SK-N-DZ (cell line): ENCODE measurements at regions not wholly inside any gene's neighbourhood (a gene's known extent, or its start where the extent isn't known, plus 50 kb on each side); places are given as distances from the start of the nearest gene placed in this dataset.
A peak's percentile ranks its signal among the peaks of the same experiment; 100 is the strongest.
"Not testable (repeated sequence)": the region's sequence is repeated elsewhere in the genome, so short reads cannot be mapped to it uniquely, and the experiment has no call there.

ENCODE experiments used
- DNase-seq: peaks from one replicate; pipeline ENCODE4 v3.0.0-alpha.2; 2015; ENCODE audit warnings: low spot score

DNA sequence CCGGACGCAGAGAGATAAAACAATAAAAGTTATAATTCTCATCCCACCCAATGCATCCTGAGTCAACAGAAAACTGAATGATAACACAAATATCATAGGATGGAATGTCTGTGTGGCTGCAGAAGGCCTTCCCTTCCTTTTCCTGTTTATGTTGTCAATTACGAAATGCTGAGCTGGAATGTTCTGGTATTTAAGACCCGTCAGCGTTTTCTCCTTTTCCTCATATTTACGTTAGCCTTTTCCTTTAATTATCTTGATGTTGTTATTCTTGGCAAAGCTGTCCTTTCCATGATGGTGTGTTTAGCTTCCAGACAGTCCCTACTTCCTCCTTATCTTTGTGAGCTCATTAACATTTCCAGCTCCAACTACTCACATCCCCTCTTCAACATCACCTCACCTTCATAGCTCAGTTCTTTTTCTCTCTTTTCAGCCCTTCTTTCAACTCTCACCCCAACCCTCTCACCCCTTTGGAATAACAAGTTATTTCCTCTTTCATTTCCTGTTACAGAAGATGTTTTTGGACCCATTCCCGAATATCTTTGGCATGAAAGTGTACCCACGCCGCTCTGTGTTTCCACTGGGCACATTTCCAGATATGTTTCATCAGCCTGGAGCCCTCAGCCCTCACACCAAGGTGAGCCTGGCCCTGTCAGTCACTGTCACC, 221.6 kb downstream of the NR2F1-AS1 start:
- no peak for DNase-seq

DNA sequence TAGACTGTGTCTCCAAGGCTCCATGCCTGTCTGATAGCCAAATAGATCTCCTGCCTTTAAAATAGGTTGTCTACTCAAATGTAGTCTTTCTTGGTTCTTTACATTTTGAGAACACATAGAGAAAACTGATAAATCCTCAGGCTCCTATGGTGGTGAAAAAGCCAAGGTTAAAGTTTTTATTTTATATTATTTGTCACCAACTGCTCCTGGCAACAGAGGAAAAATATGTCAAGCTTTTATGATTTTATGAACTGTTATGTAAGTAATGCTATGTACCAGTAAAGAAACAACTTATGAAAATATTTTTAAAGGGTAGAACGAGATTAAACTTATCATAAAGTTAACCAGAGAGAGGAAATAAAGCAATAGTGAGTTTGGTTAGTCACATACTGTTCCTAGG, 222.8 kb downstream of the NR2F1-AS1 start:
- DNase-seq: no peak

DNA sequence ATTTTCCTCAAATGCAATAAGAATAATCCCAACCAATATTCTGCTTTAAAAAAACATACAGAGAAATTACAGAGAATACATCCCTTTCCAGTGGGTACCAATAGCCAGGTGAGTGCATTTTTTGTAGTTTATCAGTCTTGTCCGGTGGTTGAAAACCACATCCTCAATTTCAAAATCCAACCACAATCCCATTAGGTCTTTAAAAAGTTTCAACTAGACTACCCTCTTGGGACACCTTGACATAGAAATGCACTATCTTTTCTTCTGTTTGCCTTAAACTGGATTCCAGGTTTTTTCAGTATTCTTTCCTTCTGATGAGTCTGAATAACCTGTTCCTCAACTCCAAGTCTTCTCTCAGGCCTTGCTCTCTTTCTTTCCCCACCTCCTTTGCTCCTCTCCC, 223.3 kb downstream of the NR2F1-AS1 start:
- no peak for DNase-seq

DNA sequence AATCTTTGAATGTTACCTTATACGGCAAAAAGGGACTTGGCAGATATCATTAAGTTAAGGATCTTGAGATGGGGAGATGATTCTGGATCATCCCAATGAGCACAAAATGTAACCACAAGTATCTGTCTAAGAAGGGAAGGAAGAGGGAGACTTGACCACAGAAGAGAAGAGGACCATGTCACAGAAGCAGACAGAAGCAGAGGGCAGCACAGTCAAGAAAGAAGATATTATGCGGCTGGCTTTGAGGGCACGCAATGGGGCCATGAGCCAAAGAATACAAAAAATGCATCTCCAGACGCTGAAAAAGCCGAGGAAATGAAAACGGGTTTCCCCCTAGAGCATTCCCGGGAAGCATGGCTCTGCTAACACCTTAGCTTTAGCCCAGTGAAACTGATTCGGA, 225.3 kb downstream of the NR2F1-AS1 start:
- no peak for DNase-seq

DNA sequence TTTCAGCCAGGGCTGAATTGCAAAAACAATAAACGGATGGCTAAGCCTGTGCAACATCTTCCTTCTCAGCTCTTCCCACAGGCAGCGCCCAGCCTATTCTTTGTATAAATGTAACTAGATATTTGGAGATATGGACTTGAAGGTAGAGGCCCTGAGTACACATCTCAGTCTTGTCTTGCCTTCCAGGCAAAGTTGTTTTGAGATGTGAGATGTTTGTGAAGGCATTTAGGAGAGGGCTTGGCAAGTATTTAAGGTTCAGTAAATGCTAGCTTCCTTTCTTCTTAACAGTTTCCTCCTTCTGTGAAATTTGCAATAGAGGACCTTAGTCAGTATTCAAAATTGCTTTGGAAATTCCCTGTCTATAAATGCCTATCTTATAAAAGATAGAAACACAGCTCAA, 228.8 kb downstream of the NR2F1-AS1 start:
- no peak for DNase-seq

DNA sequence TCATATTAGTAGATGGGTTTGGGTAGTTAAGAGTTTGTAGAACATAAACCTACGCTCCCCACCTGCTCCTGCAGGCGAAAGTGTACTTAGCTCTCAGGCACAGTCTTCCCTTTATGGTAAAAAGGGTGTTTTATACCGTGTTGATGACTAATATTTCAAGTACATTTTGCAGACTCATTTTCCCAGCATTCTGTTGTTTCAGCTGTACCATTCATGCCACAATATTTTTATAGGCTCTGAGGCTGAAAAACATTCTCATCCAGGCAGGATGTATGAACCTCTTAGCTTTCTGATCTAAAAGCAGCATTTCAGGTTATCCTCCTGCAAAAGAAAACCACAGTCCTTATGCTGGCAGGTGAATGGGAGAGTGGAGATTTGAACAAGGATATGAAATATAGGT, 231.4 kb downstream of the NR2F1-AS1 start:
- DNase-seq: no peak

DNA sequence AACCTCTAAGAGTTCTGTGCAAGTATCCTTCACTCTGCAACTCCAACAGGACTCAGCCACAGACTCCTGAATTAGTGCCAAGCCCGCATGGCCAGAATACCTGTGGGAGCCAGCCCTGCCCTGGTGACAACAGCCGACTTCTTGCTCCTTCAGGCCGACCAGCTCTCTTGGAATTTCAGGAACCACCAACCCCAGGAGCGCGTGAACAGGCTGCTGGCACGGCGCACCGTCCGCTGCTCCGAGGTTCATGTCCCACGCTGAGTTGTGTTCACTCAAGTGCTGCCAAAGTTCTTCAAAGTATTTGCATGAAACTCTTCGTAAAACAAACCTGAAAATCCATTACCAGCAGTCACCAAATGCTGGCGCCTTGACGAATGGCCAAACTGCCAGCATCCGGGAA, 232.8 kb downstream of the NR2F1-AS1 start:
- no peak for DNase-seq

DNA sequence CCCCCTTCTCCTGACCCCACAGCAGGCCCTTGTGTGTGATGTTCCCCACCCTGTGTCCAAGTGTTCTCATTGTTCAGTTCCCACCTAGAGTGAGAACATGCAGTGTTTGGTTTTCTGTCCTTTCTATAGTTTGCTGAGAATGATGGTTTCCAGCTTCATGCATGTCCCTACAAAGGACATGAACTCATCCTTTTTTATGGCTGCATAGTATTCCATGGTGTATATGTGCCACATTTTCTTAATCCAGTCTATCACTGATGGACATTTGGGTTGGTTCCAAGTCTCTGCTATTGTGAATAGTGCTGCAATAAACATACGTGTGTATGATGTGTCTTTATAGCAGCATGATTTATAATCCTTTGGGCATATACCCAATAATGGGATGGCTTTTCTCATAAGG, 234.2 kb downstream of the NR2F1-AS1 start:
- not testable (repeated sequence) for DNase-seq

DNA sequence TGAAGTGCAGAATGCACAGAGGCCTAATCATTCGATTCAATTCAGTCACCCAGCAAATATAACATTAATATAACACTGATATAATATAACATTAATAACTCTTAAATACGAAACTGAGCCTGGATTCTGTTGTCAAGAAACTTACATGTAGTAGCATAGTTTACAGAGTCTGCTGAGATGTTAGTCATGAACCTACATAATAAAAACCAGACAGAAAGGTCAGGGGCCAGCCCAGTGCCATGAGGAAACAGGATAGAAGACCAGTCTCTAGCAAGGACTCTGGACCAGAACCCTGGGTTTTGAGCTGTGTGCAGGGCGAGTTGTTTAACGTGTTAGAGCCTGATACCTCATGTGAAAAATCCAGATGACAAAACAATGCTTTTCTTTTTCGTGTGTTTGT, 234.7 kb downstream of the NR2F1-AS1 start:
- DNase-seq: no peak

DNA sequence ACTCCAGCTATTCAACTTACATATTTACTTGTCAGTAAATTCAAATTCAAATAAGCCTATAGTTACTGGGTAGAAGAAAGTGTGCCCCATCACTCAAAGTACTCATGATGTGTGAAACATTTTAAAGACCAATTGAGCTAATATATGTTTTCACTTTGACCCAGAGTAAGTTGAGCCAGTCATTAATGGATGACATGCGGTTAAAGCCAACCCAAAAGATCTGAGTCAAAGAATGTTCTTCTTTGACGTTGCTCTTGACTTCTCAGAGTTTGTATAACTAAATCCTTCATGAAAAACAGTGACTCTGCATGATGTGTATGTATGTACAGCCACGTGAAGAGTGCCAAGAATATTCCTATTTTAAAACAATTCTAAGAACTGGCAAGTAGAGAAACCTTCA, 237.4 kb downstream of the NR2F1-AS1 start:
- DNase-seq: no peak

DNA sequence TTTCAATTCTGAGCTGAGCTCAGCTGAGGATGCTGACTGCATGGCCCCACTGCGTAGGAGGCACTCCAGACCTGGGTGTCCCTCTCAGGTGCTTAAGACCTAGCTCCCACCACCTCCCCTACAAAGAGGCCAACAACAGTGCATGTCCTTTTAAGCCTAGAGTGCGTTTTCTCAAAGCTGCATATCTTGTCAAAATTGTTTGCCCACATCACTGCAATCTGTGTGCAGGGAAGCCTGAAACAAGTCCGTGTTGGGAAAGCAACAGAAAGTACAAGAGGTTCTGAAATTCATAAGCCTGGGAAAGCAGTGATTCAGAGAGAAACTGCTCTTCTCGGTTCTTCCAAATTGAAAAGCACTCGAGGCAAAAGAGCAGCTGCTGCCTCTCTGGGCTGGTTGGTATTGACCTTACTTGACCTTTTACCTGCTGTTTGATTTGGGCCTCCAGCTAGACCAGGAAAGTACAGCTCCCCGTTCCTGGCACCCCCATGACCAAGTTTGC, 238.4 kb downstream of the NR2F1-AS1 start:
- peak; percentile 11 for DNase-seq

DNA sequence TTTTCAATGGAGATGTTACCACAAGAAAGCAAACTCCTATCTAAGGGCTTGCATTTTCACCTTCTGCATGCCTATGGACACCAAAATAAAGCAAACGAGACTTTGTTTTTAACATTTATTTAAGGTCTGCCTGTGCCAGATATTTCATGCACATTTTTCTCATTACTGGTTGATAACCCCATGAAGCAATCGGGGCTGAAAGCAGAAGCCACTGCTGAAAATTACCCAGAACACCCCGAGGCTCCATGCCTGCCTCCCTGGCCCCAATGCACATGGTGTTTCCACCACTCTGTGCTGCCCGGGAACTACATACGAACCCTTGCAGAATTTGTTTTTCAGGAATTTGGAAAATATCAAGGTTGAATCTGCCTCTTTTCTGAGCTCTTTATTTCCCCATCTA, 240.1 kb downstream of the NR2F1-AS1 start:
- no peak for DNase-seq

DNA sequence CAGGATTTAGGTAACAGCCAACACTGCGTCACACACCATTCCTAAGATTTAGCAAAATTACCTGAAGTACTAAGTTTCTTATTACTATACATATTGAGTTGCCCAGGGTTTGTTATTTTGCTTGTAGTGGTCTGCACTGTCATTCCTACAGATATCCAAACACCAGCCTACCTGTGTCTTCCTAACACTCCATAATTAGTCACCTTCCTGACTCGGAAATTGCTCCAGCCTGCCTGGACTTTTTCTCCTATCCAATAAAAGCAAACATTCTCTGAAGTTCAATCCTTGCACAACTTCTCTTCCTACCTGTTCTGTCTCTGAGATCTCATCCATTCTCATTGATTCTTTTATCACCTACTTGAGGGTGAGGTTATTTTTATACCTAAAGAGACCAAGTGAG, 243.9 kb downstream of the NR2F1-AS1 start:
- DNase-seq: no peak

DNA sequence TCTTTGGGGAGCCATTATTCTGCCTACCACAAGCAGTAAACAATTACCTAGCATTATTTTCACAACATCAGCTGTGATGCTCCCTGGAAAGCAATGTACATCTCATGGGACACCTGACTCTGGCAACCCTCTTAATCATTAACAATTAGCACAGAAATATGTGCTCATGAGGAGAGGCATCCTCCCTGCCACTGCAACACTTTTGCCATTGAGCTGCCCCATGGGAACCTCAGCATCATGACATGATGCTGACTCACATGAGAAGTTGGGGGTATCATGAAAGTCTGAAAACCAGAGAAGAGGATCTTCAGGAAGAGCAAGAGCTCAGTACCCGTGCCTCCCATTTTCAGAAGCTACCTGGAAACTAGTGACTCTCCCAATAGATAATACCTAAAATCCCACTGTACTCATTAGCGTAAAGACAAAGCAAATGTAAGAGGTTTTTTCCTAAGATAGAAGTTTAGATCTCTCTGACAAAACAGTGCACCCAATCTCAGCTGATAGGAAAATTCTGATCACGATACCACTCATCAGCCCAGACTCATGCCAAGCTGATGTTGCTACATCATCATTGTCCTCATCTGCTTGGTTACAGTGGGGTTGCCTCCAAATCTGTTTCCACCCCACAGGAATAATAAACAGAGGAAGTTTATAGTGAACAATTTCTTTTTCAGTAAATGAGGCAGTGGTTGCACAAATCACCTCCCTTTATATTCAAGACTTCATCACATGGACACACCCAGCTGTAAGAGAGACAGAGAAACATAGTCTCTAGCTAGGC, 244.5 kb downstream of the NR2F1-AS1 start:
- no peak for DNase-seq

DNA sequence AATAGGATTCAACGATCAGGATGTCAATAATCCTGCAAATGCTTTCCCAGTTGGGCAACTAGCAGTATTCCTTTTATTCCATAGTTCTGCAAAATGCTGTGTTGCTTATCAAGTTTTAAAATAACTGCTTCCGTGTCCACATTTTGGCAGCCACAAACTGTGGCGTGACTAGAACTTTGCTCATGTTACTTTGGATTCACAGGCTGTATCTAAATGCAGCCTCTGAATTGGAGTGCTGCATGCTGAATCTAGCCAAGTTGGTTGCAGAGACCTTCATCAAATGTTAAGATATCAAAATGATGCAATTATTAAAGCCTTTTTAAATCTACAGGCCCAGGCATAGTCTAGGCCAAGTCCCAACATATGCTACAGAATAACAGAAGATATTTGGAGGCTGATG, 249.2 kb downstream of the NR2F1-AS1 start:
- no peak for DNase-seq

DNA sequence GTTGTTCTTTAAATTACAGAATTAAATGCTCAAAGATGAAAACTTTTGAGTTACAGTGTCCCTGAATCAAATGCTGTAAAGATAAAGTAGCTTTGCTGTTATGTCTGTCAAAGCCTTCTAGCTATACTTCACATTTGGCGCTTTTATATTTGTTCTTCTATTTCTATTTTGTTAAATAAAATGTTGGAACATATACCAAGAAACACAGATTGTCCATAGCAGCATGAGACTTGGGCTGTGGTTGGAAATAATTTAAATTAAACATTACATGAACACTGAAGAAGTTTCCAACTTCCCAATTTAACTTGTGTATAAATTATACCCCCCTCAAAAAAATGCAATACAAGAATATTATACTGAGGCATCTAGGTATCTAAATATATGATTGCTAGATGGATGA, 249.8 kb downstream of the NR2F1-AS1 start:
- no peak for DNase-seq

DNA sequence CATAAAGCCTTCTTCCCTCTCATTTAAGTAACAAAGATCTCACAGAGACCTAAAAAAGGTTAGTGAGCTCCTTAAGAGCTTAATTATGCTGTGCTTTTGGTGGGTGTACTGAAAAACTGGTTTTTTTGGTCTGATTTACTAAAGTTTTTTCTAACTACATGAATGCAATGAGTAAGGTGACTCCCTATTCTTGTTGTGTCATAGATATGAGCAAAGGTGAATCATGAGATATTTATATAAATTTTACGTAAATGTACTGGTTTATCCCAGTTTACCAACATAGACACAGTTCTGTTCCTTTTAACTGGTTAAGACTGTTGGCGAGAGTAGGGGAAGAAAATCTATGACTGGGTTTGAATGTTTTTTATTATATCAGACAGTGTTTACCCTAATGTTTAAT, 250.5 kb downstream of the NR2F1-AS1 start:
- no peak for DNase-seq

DNA sequence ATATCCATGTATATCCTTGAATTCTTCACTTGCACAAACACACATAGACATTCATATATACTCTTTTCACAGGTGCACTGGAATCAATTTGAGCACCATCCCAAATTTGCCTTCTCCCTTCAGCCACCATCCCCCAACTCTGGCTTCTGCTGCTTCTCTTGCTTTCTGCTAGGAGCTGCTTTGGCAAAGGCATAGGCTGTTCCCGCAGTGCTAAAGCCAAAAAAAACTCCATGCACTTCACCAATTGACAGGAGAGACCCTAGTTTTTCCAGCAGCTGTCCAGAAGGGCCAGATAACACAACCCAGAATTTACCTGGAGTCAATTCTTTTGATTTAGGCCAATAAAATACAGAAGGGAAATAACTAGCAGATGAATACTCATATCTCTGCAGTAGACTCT, 251.3 kb downstream of the NR2F1-AS1 start:
- no peak for DNase-seq

DNA sequence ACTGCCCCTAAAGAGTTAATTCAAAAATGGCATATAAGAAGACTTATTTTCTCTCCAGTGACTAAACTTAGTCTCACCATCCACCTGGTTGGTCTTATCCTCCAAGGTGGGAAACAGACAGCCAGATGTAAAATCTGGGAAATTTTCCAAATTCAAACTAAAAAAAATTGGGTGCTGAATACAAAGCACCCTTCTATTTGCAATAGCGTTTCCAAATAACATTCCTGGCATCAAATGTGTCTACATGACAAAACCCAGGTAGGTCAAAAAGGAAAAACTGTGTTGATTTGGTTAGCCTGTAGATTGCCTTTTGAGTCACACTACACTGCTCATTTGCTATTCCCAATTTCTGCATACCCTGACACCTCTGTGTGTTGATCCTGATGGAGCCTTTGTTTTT, 252.2 kb downstream of the NR2F1-AS1 start:
- no peak for DNase-seq

DNA sequence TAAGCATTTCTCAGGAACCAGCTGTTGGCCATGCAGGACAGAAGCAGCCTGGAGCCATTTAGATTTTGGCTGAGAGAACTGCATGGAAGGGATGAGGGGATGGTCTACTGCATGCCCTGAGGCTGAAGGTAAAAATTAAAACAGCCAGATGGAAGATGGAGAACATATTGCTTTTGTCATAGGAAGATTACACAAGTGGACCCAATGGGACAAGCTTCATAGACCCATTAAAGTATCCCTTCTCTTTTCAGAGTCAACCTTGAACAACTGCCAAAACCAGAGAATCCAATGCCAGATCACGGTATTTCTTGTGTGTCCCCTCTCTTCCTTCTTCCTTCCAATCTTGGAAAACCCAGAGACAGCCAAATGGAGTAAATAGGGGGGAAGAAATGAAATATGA, 253.4 kb downstream of the NR2F1-AS1 start:
- no peak for DNase-seq

DNA sequence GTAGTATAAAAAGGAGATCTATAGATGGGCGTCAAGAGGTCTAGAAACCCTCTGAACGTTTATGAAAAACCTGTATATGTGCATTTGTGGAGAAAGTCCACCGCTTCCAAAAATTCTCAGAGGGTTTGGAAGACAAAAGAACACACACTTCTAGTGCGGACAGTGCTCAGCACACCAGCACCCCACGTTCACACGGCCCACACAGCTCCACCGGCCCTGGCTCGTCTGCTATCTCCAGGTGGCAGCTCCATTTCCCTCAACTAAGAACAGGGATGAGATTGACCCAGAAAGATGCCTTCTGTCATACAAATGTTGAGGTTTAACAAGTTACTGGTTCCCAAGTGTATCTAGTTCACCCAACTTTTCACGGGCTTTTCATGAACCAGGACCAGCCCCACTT, 255.1 kb downstream of the NR2F1-AS1 start:
- no peak for DNase-seq

DNA sequence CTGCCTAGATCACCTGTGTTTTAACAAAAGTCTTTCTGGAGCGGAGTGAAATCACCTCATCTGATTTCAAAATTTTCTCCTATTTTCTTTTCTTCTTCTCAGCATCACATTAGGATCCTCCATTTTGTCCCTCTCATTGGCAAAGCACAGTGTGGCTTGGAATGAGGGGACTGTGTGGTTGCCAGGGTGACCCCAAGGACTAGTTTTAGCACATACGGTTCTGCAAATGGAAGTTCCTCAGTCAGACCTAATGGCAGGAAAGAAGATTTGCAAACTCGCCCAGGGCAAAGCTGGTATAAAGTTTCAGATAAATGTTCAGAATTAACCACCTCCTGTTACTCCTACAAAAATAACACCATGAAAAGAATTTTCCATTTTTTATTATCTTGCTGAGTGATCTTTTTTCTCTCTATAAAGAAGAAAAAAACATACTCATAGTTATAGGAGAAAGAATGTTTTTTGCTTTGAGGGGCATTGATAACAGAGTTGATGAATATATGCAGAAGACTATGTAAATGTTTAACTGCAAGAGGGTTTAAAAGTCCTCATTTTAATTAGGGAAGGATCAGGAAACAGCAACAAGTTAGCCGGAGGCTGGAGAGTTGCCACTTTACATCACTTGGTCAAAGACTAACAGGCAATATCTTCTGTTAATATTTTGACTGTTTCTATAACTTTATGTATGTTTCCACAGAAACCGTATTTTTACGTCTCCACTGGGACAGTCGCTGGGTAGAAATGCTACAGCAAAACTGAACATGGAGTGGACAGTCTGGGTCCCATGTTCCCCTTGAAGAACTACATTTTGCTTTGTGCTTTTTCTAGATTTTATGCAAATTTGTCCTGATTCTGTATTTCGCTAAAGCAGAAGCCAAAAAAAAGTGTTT, 257.8 kb downstream of the NR2F1-AS1 start:
- DNase-seq: no peak
